ENCODE measurements at regions not wholly inside any gene's neighbourhood (a gene's known extent, or its start where the extent isn't known, plus 50 kb on each side); places are given as distances from the start of the nearest gene placed in this dataset.
"Not testable (repeated sequence)": the region's sequence is repeated elsewhere in the genome, so short reads cannot be mapped to it uniquely, and the experiment has no call there.

GRCh38 chr14:29376237-29376636 is 551.4 kb downstream of the PRKD1 start:
- DNase-seq (ENCODE audit: low spot score) = no peak

- no peak for DNase-seq (ENCODE audit: low spot score)
Measured at GRCh38 chr14:29380826-29381225, 546.8 kb downstream of the PRKD1 start.

GRCh38 chr14:29388571-29388970 is 539.1 kb downstream of the PRKD1 start:
- no peak for DNase-seq (ENCODE audit: low spot score)

- no peak for DNase-seq (ENCODE audit: low spot score)
Measured at GRCh38 chr14:29390081-29390832, 537.4 kb downstream of the PRKD1 start.

- DNase-seq (ENCODE audit: low spot score) = no peak
Measured at GRCh38 chr14:29391231-29391630, 536.4 kb downstream of the PRKD1 start.

- DNase-seq (ENCODE audit: low spot score) = no peak
Measured at GRCh38 chr14:29391801-29392200, 535.8 kb downstream of the PRKD1 start.

GRCh38 chr14:29392287-29392686 is 535.4 kb downstream of the PRKD1 start:
- DNase-seq (ENCODE audit: low spot score) = no peak

GRCh38 chr14:29403091-29403490 is 524.6 kb downstream of the PRKD1 start:
- DNase-seq (ENCODE audit: low spot score) = no peak

- no peak for DNase-seq (ENCODE audit: low spot score)
Measured at GRCh38 chr14:29410581-29410980, 517.1 kb downstream of the PRKD1 start.

- not testable (repeated sequence) for DNase-seq (ENCODE audit: low spot score)
Measured at GRCh38 chr14:29414931-29415330, 512.7 kb downstream of the PRKD1 start.

- DNase-seq (ENCODE audit: low spot score) = no peak
Measured at GRCh38 chr14:29419736-29420135, 507.9 kb downstream of the PRKD1 start.

GRCh38 chr14:29421156-29421728 is 506.4 kb downstream of the PRKD1 start:
- DNase-seq (ENCODE audit: low spot score) = no peak

GRCh38 chr14:29425705-29426482 is 501.8 kb downstream of the PRKD1 start:
- no peak for DNase-seq (ENCODE audit: low spot score)

GRCh38 chr14:29442696-29443095 is 485.0 kb downstream of the PRKD1 start:
- DNase-seq (ENCODE audit: low spot score) = no peak

GRCh38 chr14:29444216-29444615 is 483.4 kb downstream of the PRKD1 start:
- DNase-seq (ENCODE audit: low spot score) = no peak

- DNase-seq (ENCODE audit: low spot score) = no peak
Measured at GRCh38 chr14:29444805-29445204, 482.8 kb downstream of the PRKD1 start.

- DNase-seq (ENCODE audit: low spot score) = no peak
Measured at GRCh38 chr14:29446971-29447370, 480.7 kb downstream of the PRKD1 start.

GRCh38 chr14:29451941-29452340 is 475.7 kb downstream of the PRKD1 start:
- DNase-seq (ENCODE audit: low spot score) = no peak

- DNase-seq (ENCODE audit: low spot score) = no peak
Measured at GRCh38 chr14:29453045-29453444, 474.6 kb downstream of the PRKD1 start.

- DNase-seq (ENCODE audit: low spot score) = no peak
Measured at GRCh38 chr14:29454026-29454693, 473.5 kb downstream of the PRKD1 start.

GRCh38 chr14:29458547-29458946 is 469.1 kb downstream of the PRKD1 start:
- no peak for DNase-seq (ENCODE audit: low spot score)

GRCh38 chr14:29459531-29459930 is 468.1 kb downstream of the PRKD1 start:
- no peak for DNase-seq (ENCODE audit: low spot score)

All from mucosa of gallbladder (tissue), 1 donor.